Upper lobe of left lung (tissue), 4 donors: ENCODE measurements at regions not wholly inside any gene's neighbourhood (a gene's known extent, or its start where the extent isn't known, plus 50 kb on each side); places are given as distances from the start of the nearest gene placed in this dataset.
"Not testable (repeated sequence)": the region's sequence is repeated elsewhere in the genome, so short reads cannot be mapped to it uniquely, and the experiment has no call there.

ENCODE experiments used
- CTCF ChIP-seq, 6 experiments: fragments of 450-650 bp in 4 of 6; fragments of 200-600 bp in 2 of 6; sonication (generic) in 2 of 6; IDR thresholded peaks; one replicate each; pipeline ENCODE4 v1.5.1; 2016 to 2019; ENCODE audit warnings: antibody characterized with exemption in 6 of 6
- POLR2A ChIP-seq, 4 donors: fragments of 450-650 bp; IDR thresholded peaks; one replicate each; pipeline ENCODE4 v1.5.1; 2016 to 2017; ENCODE audit warnings: antibody characterized with exemption in 4 of 4, mild to moderate bottlenecking in 2 of 4
- POLR2AphosphoS5 ChIP-seq, 2 donors: sonication (generic); formaldehyde crosslinking; IDR thresholded peaks; one replicate each; pipeline ENCODE4 v1.5.1; 2017; ENCODE audit warnings: antibody characterized with exemption in 2 of 2

- not testable (repeated sequence) for TF ChIP-seq CTCF, POLR2AphosphoS5, POLR2A (IDR thresholded peaks at IDR 0.05)
Measured at GRCh38 chr14:19099336-19099735, 132.1 kb downstream of the POTEM start.
